ENCODE measurements at regions not wholly inside any gene's neighbourhood (a gene's known extent, or its start where the extent isn't known, plus 50 kb on each side); places are given as distances from the start of the nearest gene placed in this dataset.

DNA sequence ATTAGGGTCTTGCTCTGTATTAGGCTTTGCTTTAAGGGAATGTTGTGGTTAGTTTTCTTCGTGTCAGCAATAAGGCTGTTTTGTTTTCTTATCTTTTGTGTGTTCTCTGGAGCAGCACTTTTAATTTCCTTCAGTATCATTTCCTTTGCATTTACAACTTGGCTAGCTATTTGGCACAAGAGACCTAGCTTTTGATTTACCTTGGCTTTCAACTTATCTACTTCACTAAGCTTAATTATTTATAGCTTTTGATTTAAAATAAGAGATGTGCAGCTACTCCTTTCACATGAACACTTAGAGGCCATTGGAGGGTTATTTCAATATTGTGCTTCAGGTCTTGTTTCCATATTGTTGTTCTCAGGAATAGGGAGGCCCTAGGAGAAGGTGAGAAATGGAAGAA lies 68.2 kb downstream of the FAT4 start:
- Histone ChIP-seq H3K36me3 (ENCODE audit: insufficient read depth in 1 of 2, low read depth in 1 of 2) (no peaks in the 10 kb centered on the region), H3K4me1 (no peaks in the 10 kb centered on the region), H3K27me3 (ENCODE audit: insufficient read depth in 3 of 3, low read length in 2 of 3) (no peaks in the 10 kb centered on the region), H3K4me3 (no peak overlapping the region), H3K27ac (no peak overlapping the region), H3K9me3 (no peaks in the 10 kb centered on the region)
- no peak for ATAC-seq
- intact Hi-C loops (cut with DNase I), result no loop called here
- WGBS, 3 donors, result 71 to 80% (median 79%) methylated on average over 1 of the region's 1 CpG
- DNase-seq, result no peak
- TF ChIP-seq, protein P1, sequence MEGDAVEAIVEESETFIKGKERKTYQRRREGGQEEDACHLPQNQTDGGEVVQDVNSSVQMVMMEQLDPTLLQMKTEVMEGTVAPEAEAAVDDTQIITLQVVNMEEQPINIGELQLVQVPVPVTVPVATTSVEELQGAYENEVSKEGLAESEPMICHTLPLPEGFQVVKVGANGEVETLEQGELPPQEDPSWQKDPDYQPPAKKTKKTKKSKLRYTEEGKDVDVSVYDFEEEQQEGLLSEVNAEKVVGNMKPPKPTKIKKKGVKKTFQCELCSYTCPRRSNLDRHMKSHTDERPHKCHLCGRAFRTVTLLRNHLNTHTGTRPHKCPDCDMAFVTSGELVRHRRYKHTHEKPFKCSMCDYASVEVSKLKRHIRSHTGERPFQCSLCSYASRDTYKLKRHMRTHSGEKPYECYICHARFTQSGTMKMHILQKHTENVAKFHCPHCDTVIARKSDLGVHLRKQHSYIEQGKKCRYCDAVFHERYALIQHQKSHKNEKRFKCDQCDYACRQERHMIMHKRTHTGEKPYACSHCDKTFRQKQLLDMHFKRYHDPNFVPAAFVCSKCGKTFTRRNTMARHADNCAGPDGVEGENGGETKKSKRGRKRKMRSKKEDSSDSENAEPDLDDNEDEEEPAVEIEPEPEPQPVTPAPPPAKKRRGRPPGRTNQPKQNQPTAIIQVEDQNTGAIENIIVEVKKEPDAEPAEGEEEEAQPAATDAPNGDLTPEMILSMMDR (IDR thresholded peaks at IDR 0.05), result no peak

DNA sequence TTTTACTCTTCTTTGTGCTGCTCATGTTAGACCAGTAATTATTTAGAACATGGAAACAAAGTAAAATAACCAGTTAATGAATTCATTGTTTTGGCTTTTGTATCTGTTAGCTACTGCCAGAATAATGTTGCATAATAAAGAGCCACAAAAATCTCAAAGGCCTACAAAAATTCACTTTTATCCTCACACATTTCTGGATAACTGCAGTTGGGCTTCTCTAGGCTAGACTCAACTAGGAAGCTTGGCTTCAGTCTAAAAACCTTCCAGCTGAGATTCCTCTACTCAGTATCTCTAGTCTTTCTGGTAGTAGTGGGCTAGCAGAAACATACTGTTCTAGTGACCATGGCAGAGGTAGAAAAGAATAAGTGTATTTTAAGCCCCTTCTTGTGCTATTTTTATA lies 73.0 kb downstream of the FAT4 start:
- H3K9me3 ChIP-seq, result no peaks in the 10 kb centered on the region
- no peak overlapping the region for H3K4me3 ChIP-seq
- intact Hi-C loops (cut with DNase I), result no loop called here
- H3K27ac ChIP-seq, result no peak overlapping the region
- no peaks in the 10 kb centered on the region for H3K27me3 ChIP-seq (ENCODE audit: insufficient read depth in 3 of 3, low read length in 2 of 3)
- ATAC-seq (no peak), DNase-seq (no peak)
- peaks cover 17% of the 10 kb centered on the region for H3K4me1 ChIP-seq
- TF ChIP-seq, protein P1 (IDR thresholded peaks at IDR 0.05), result no peak
- no peaks in the 10 kb centered on the region for H3K36me3 ChIP-seq (ENCODE audit: insufficient read depth in 1 of 2, low read depth in 1 of 2)

DNA sequence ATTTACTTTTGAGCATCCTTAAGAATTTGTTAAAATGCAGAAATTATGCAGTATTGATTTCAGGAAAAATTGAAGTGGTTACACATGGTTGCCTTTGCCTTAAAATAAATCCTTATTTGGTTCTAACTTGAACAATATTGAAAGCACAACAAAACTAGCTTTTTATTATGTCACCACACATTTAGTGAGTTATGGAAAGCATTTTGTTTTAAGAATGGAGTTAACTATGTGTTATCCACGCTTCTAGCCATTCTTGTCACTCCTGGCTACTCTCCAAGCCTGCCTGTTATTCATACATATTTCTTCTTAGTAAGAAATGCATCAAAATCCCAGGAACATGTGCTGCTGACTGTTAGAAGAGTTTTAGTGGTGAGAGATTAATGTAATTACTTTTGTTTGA lies 73.9 kb downstream of the FAT4 start:
- H3K9me3 ChIP-seq, result no peaks in the 10 kb centered on the region
- H3K27ac ChIP-seq, result no peak overlapping the region
- DNase-seq, result no peak
- TF ChIP-seq, protein P1 (IDR thresholded peaks at IDR 0.05), result no peak
- no peaks in the 10 kb centered on the region for H3K36me3 ChIP-seq (ENCODE audit: insufficient read depth in 1 of 2, low read depth in 1 of 2)
- no peaks in the 10 kb centered on the region for H3K27me3 ChIP-seq (ENCODE audit: insufficient read depth in 3 of 3, low read length in 2 of 3)
- H3K4me3 ChIP-seq, result no peak overlapping the region
- 76 to 77% (median 76%) methylated on average over 1 of the region's 1 CpG for WGBS, 3 donors
- intact Hi-C loops (cut with DNase I), result no loop called here
- peaks cover 17% of the 10 kb centered on the region for H3K4me1 ChIP-seq
- no peak for ATAC-seq

DNA sequence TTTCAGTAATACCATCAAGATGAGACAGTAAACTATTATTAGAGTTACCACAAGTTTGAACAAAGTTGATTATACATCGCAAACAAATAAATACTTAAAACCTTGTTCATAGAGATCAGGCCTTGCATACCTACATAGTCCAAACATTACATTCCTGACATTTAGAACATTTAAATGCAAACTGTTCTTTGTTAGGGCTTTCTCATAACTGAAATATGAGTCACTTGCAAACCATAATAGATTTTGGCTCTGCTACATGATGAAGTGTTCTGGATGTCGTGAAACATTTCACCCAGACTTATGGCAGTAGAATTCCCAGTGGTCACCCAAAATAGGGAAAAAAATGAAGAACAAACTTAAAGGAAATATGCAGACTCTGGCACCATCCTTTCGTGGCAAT lies 75.0 kb downstream of the FAT4 start:
- intact Hi-C loops (cut with DNase I), result loop anchor here in 1 of 2 donors (5.0 kb wide), 1 partner anchor 72 kb away; no protein-coding TSS in a partner anchor
- DNase-seq (no peak), ATAC-seq (peak in 3 of 4 donors; percentile 51 to 68 (median 54))
- H3K36me3 ChIP-seq (ENCODE audit: insufficient read depth in 1 of 2, low read depth in 1 of 2), result no peaks in the 10 kb centered on the region
- TF ChIP-seq, protein P1 (IDR thresholded peaks at IDR 0.05), result no peak
- WGBS, 3 donors, result 27 to 31% (median 28%) methylated on average over 3 of the region's 3 CpGs
- H3K9me3 ChIP-seq, result no peaks in the 10 kb centered on the region
- peaks cover 17% of the 10 kb centered on the region for H3K4me1 ChIP-seq
- H3K27ac ChIP-seq, result peak overlapping the region; percentile 34
- H3K4me3 ChIP-seq, result no peak overlapping the region
- H3K27me3 ChIP-seq (ENCODE audit: insufficient read depth in 3 of 3, low read length in 2 of 3), result no peaks in the 10 kb centered on the region

DNA sequence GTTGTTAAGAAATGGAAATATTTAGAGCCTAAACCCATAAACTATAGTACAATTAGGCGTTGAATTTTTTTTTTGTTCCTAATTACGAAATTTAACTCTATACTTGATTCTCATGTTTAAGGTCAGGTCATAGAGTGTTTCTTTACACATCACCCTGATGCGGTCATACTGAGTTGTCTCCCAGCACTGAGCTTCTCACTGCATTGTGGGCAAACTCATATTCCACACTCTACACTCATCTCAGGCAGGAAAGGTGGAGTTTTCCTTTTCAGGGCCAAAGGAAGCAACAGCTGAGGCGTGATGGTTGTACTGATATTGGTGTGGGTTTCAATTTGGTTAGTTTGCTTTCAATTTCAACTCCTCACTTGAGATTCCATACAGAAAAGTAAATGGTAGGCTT lies 75.4 kb downstream of the FAT4 start:
- Histone ChIP-seq H3K4me1 (peaks cover 17% of the 10 kb centered on the region), H3K27me3 (ENCODE audit: insufficient read depth in 3 of 3, low read length in 2 of 3) (no peaks in the 10 kb centered on the region), H3K36me3 (ENCODE audit: insufficient read depth in 1 of 2, low read depth in 1 of 2) (no peaks in the 10 kb centered on the region), H3K27ac (peak overlapping the region; percentile 34), H3K4me3 (no peak overlapping the region), H3K9me3 (no peaks in the 10 kb centered on the region)
- 70 to 78% (median 71%) methylated on average over 4 of the region's 4 CpGs for WGBS, 3 donors
- ATAC-seq (peak in 2 of 4 donors; percentile 53 to 55), DNase-seq (no peak)
- intact Hi-C loops (cut with DNase I), result loop anchor here in 1 of 2 donors (5.0 kb wide), 1 partner anchor 73 kb away; no protein-coding TSS in a partner anchor
- TF ChIP-seq, protein P1 (IDR thresholded peaks at IDR 0.05), result no peak

Measured in psoas muscle (tissue), 7 donors.